ENCODE measurements at regions not wholly inside any gene's neighbourhood (a gene's known extent, or its start where the extent isn't known, plus 50 kb on each side); places are given as distances from the start of the nearest gene placed in this dataset.

- TF ChIP-seq POLR2A (IDR thresholded peaks at IDR 0.05; ENCODE audit: low read depth, low read length) (no peak), POLR2AphosphoS5 (IDR thresholded peaks at IDR 0.05; ENCODE audit: low read depth, low read length) (no peak)
Measured at GRCh38 chr15:81948222-81948621, 97.6 kb downstream of the MEX3B start.

All from GM12891 (cell line).